T-cell (primary cell): ENCODE measurements at regions not wholly inside any gene's neighbourhood (a gene's known extent, or its start where the extent isn't known, plus 50 kb on each side); places are given as distances from the start of the nearest gene placed in this dataset.

Source experiments
- ATAC-seq, 4 experiments: fragments of 200-7000 bp in 3 of 4; fragments of 150-1000 bp in 1 of 4; cut with Tn5 transposase; replicated peaks in 1 of 4; 1 replicate in 3 of 4; 2 replicates in 1 of 4; pipeline ENCODE4 v1.10.0; 2021; ENCODE audit warnings: moderate library complexity in 3 of 4, mild to moderate bottlenecking in 2 of 4, moderate number of reproducible peaks in 1 of 4
- CTCF ChIA-PET, 2 donors: fragments of 300-600 bp; sonication (Branson Sonifier 250); formaldehyde crosslinking; loops; one replicate each; lab custom pipeline; 2022; ENCODE audit warnings: antibody characterized with exemption in 2 of 2; lab: Charles Lee
- POLR2A ChIA-PET, 2 donors: fragments of 300-600 bp; sonication (Branson Sonifier 250); formaldehyde crosslinking; loops; one replicate each; lab custom pipeline; 2022; ENCODE audit warnings: antibody characterized with exemption in 2 of 2; lab: Charles Lee
- DNase-seq, 35 experiments: peaks; one replicate each; pipeline versions ENCODE4 v3.0.0 to v3.0.0-alpha.2; 2013 to 2023
- H3K27ac ChIP-seq: one replicate; pipeline ENCODE4 v1.5.1; 2013; ENCODE audit warnings: low read length
- H3K27me3 ChIP-seq, 2 experiments: replicated peaks in 1 of 2; 1 replicate in 1 of 2; 2 replicates in 1 of 2; pipeline versions ENCODE4 v1.6.1 to v1.7.0; 2013; ENCODE audit warnings: low read length in 1 of 2, mixed read lengths in 1 of 2; ENCODE audit not compliant: control insufficient read depth in 2 of 2, insufficient read depth in 2 of 2; ENCODE audit errors: extremely low read depth in 1 of 2
- H3K36me3 ChIP-seq, 2 donors: 1 replicate in 1 of 2; 2 replicates in 1 of 2; pipeline versions ENCODE4 v1.6.1 to v1.7.0; 2013; ENCODE audit warnings: low read length in 1 of 2; ENCODE audit not compliant: control insufficient read depth in 2 of 2, insufficient read depth in 1 of 2; ENCODE audit errors: extremely low read depth in 1 of 2
- H3K4me1 ChIP-seq, 2 experiments: 1 replicate in 1 of 2; 2 replicates in 1 of 2; pipeline versions ENCODE4 v1.6.1 to v1.7.0; 2013; ENCODE audit warnings: low read length in 2 of 2, mixed read lengths in 1 of 2; ENCODE audit not compliant: insufficient read depth in 2 of 2, control insufficient read depth in 1 of 2; ENCODE audit errors: extremely low read depth in 1 of 2
- H3K4me3 ChIP-seq, 2 donors: 1 replicate in 1 of 2; 2 replicates in 1 of 2; pipeline versions ENCODE4 v1.5.1 to v1.7.0; 2013; ENCODE audit warnings: mild to moderate bottlenecking in 2 of 2, low read length in 1 of 2, moderate library complexity in 1 of 2; ENCODE audit not compliant: control insufficient read depth in 1 of 2; ENCODE audit errors: extremely low read depth in 1 of 2
- H3K9me3 ChIP-seq: 2 replicates; pipeline ENCODE4 v1.7.0; 2013
- H3K27ac Mint-ChIP-seq, 2 donors: one replicate each; pipeline ENCODE4 v1.8.0; 2020 to 2021; ENCODE audit warnings: mild to moderate bottlenecking in 2 of 2, mixed read lengths in 2 of 2
- H3K27me3 Mint-ChIP-seq, 2 donors: one replicate each; pipeline ENCODE4 v1.8.0; 2021 to 2022; ENCODE audit warnings: mixed read lengths in 2 of 2
- H3K36me3 Mint-ChIP-seq: one replicate; pipeline ENCODE4 v1.8.0; 2021; ENCODE audit warnings: mixed read lengths
- H3K4me1 Mint-ChIP-seq, 3 donors: one replicate each; pipeline ENCODE4 v1.8.0; 2020 to 2022; ENCODE audit warnings: mixed read lengths in 3 of 3, mild to moderate bottlenecking in 1 of 3
- H3K4me3 Mint-ChIP-seq, 3 donors: one replicate each; pipeline ENCODE4 v1.8.0; 2020 to 2022; ENCODE audit warnings: mild to moderate bottlenecking in 3 of 3, mixed read lengths in 3 of 3, moderate library complexity in 3 of 3
- H3K9me3 Mint-ChIP-seq, 3 donors: one replicate each; pipeline ENCODE4 v1.8.0; 2020 to 2022; ENCODE audit warnings: mixed read lengths in 3 of 3
- WGBS: methylation state at CpG from one replicate; pipeline ENCODE4 v1.1.5; 2013; ENCODE audit warnings: missing lambda C conversion rate; ENCODE audit not compliant: insufficient coverage; 5-methylcytosine and 5-hydroxymethylcytosine counted together

- no peaks in the 10 kb centered on the region for H3K4me1 ChIP-seq
- Mint-ChIP-seq H3K36me3 (no peaks in the 10 kb centered on the region), H3K27me3 (peaks cover 0 to 7% of the 10 kb centered on the region in 2 donors), H3K9me3 (no peaks in the 10 kb centered on the region), H3K27ac (no peak overlapping the region), H3K4me3 (no peak overlapping the region), H3K4me1 (no peaks in the 10 kb centered on the region)
- ATAC-seq (no peak), DNase-seq (no peak)
- H3K9me3 ChIP-seq: no peaks in the 10 kb centered on the region
- H3K27me3 ChIP-seq: peaks cover 0 to 4% of the 10 kb centered on the region in 2 experiments
- H3K27ac ChIP-seq: no peak overlapping the region
- ChIA-PET CTCF (no interaction called here), POLR2A (no interaction called here)
- no peak overlapping the region for H3K4me3 ChIP-seq
- no peaks in the 10 kb centered on the region for H3K36me3 ChIP-seq
Observed at GRCh38 chr1:242870966-242871365, 346.5 kb upstream of the PLD5 start.

- ChIA-PET CTCF (no interaction called here), POLR2A (interaction anchor here in 1 of 2 donors (0.6 kb wide), 1 partner anchor 789 kb away, joined by 3 read pairs; no protein-coding TSS in a partner anchor)
- no peak for ATAC-seq
- Histone ChIP-seq H3K9me3 (no peaks in the 10 kb centered on the region), H3K27ac (no peak overlapping the region), H3K36me3 (no peaks in the 10 kb centered on the region), H3K4me3 (no peak overlapping the region), H3K4me1 (no peaks in the 10 kb centered on the region), H3K27me3 (no peaks in the 10 kb centered on the region)
- Mint-ChIP-seq H3K9me3 (peaks cover 4 to 24% (median 7%) of the 10 kb centered on the region in 3 donors), H3K36me3 (no peaks in the 10 kb centered on the region), H3K4me3 (no peak overlapping the region), H3K4me1 (no peaks in the 10 kb centered on the region), H3K27me3 (peaks cover 2 to 10% of the 10 kb centered on the region in 2 donors), H3K27ac (no peak overlapping the region)
- no CpG with 5 or more reads among the region's 4 CpGs for WGBS
- no peak for DNase-seq
Observed at GRCh38 chr1:242856289-242856688, 331.8 kb upstream of the PLD5 start.

GRCh38 chr1:242854466-242854865, 330.0 kb upstream of the PLD5 start:
- Histone ChIP-seq H3K9me3 (no peaks in the 10 kb centered on the region), H3K27me3 (no peaks in the 10 kb centered on the region), H3K36me3 (no peaks in the 10 kb centered on the region), H3K4me3 (no peak overlapping the region), H3K4me1 (no peaks in the 10 kb centered on the region), H3K27ac (no peak overlapping the region)
- ATAC-seq (no peak), DNase-seq (no peak)
- no peaks in the 10 kb centered on the region for H3K36me3 Mint-ChIP-seq
- H3K27ac Mint-ChIP-seq: no peak overlapping the region
- no peak overlapping the region for H3K4me3 Mint-ChIP-seq
- 38% methylated on average over 3 of the region's 3 CpGs for WGBS
- H3K4me1 Mint-ChIP-seq: no peaks in the 10 kb centered on the region
- H3K9me3 Mint-ChIP-seq: peaks cover 8 to 41% (median 22%) of the 10 kb centered on the region in 3 donors
- ChIA-PET POLR2A (no interaction called here), CTCF (no interaction called here)
- peaks cover 2 to 6% of the 10 kb centered on the region in 2 donors for H3K27me3 Mint-ChIP-seq

GRCh38 chr1:242847390-242847993, 323.0 kb upstream of the PLD5 start:
- DNase-seq (no peak), ATAC-seq (no peak)
- peaks cover 0 to 4% of the 10 kb centered on the region in 2 donors for H3K27me3 Mint-ChIP-seq
- Histone ChIP-seq H3K36me3 (no peaks in the 10 kb centered on the region), H3K9me3 (no peaks in the 10 kb centered on the region), H3K27ac (no peak overlapping the region), H3K4me3 (no peak overlapping the region), H3K27me3 (no peaks in the 10 kb centered on the region), H3K4me1 (no peaks in the 10 kb centered on the region)
- no peaks in the 10 kb centered on the region for H3K4me1 Mint-ChIP-seq
- peaks cover 16 to 46% (median 39%) of the 10 kb centered on the region in 3 donors for H3K9me3 Mint-ChIP-seq
- ChIA-PET POLR2A (no interaction called here), CTCF (no interaction called here)
- no peaks in the 10 kb centered on the region for H3K36me3 Mint-ChIP-seq
- no peak overlapping the region for H3K27ac Mint-ChIP-seq
- no CpG with 5 or more reads among the region's 3 CpGs for WGBS
- no peak overlapping the region for H3K4me3 Mint-ChIP-seq

- H3K4me1 ChIP-seq: no peaks in the 10 kb centered on the region
- Mint-ChIP-seq H3K4me3 (no peak overlapping the region), H3K4me1 (no peaks in the 10 kb centered on the region), H3K27me3 (peaks cover 0 to 4% of the 10 kb centered on the region in 2 donors), H3K36me3 (no peaks in the 10 kb centered on the region), H3K27ac (no peak overlapping the region), H3K9me3 (peaks cover 9 to 19% (median 10%) of the 10 kb centered on the region in 3 donors)
- H3K9me3 ChIP-seq: no peaks in the 10 kb centered on the region
- ChIA-PET POLR2A (no interaction called here), CTCF (no interaction called here)
- no peak overlapping the region for H3K27ac ChIP-seq
- no CpG with 5 or more reads among the region's 1 CpG for WGBS
- DNase-seq (no peak), ATAC-seq (no peak)
- H3K4me3 ChIP-seq: no peak overlapping the region
- no peaks in the 10 kb centered on the region for H3K36me3 ChIP-seq
- no peaks in the 10 kb centered on the region for H3K27me3 ChIP-seq
Observed at GRCh38 chr1:242842094-242842493, 317.6 kb upstream of the PLD5 start.

GRCh38 chr1:242839101-242839500, 314.6 kb upstream of the PLD5 start:
- ATAC-seq: no peak
- Histone ChIP-seq H3K4me1 (no peaks in the 10 kb centered on the region), H3K27me3 (peaks cover 0 to 3% of the 10 kb centered on the region in 2 experiments), H3K4me3 (no peak overlapping the region), H3K36me3 (no peaks in the 10 kb centered on the region), H3K27ac (no peak overlapping the region), H3K9me3 (no peaks in the 10 kb centered on the region)
- Mint-ChIP-seq H3K9me3 (peaks cover 5 to 9% (median 5%) of the 10 kb centered on the region in 3 donors), H3K4me1 (no peaks in the 10 kb centered on the region), H3K27me3 (no peaks in the 10 kb centered on the region), H3K36me3 (no peaks in the 10 kb centered on the region), H3K27ac (no peak overlapping the region), H3K4me3 (no peak overlapping the region)
- POLR2A ChIA-PET: interaction anchor here in 1 of 2 donors (0.6 kb wide), 1 partner anchor 9 kb away, joined by 3 read pairs; no protein-coding TSS in a partner anchor
- CTCF ChIA-PET: no interaction called here
- 92% methylated on average over 9 of the region's 12 CpGs for WGBS
- DNase-seq: no peak
